SK-N-SH (cell line): ENCODE measurements at regions not wholly inside any gene's neighbourhood (a gene's known extent, or its start where the extent isn't known, plus 50 kb on each side); places are given as distances from the start of the nearest gene placed in this dataset.

Experiments
- CTCF ChIA-PET: fragments of 300-600, 350-600 bp; formaldehyde crosslinking; extraction: SDS; loops from one replicate; lab custom pipeline; 2021; lab: Yijun Ruan, JAX
- POLR2A ChIA-PET: fragments of 350-600 bp; sonication (Branson Sonifier 250); formaldehyde crosslinking; extraction: SDS; loops from one replicate; lab custom pipeline; 2020; ENCODE audit warnings: antibody characterized with exemption, inconsistent platforms; lab: Yijun Ruan, JAX
- DNase-seq: peaks from one replicate; pipeline ENCODE4 v3.0.0; 2012
- H2AFZ ChIP-seq: fragments of 200-600 bp; sonication (generic); 2 replicates; pipeline ENCODE4 v1.8.1; 2016; ENCODE audit warnings: antibody characterized with exemption, mild to moderate bottlenecking, low read depth
- H3F3A ChIP-seq: fragments of 200-600 bp; sonication (generic); replicated peaks from 2 replicates; pipeline ENCODE3; 2016; ENCODE audit warnings: antibody characterized with exemption, mild to moderate bottlenecking; ENCODE audit not compliant: insufficient read depth
- H3K27ac ChIP-seq, 2 experiments: fragments of 200-500 bp in 1 of 2; fragments of 200-600 bp in 1 of 2; sonication (Bioruptor generic) in 1 of 2; sonication (generic), shearing (Covaris generic) in 1 of 2; 2 replicates each; pipeline versions ENCODE4 v1.5.1 to v1.6.1; 2014 to 2016; ENCODE audit warnings: low read depth in 2 of 2, inconsistent platforms in 1 of 2, low read length in 1 of 2, mild to moderate bottlenecking in 1 of 2, mixed read lengths in 1 of 2
- H3K27me3 ChIP-seq: fragments of 200-600 bp; sonication (generic), shearing (Covaris generic); 2 replicates; pipeline ENCODE4 v1.6.1; 2016; ENCODE audit warnings: mixed run types; ENCODE audit not compliant: insufficient read depth
- H3K36me3 ChIP-seq, 2 experiments: fragments of 200-500 bp in 1 of 2; fragments of 200-600 bp in 1 of 2; sonication (Bioruptor generic) in 1 of 2; sonication (generic) in 1 of 2; replicated peaks in 1 of 2; 2 replicates each; pipeline versions ENCODE3 to v1.5.1; 2014 to 2016; ENCODE audit warnings: low read length in 1 of 2, mild to moderate bottlenecking in 1 of 2; ENCODE audit not compliant: insufficient read depth in 2 of 2, control insufficient read depth in 1 of 2
- H3K4me1 ChIP-seq, 2 experiments: fragments of 200-500 bp in 1 of 2; fragments of 200-600 bp in 1 of 2; sonication (Bioruptor generic) in 1 of 2; sonication (generic), shearing (Covaris generic) in 1 of 2; 2 replicates each; pipeline versions ENCODE4 v1.5.1 to v1.6.1; 2014 to 2016; ENCODE audit warnings: low read depth in 1 of 2, low read length in 1 of 2, mixed run types in 1 of 2; ENCODE audit not compliant: insufficient read depth in 2 of 2, control insufficient read depth in 1 of 2
- H3K4me2 ChIP-seq: fragments of 200-600 bp; sonication (generic), shearing (Covaris generic); 2 replicates; pipeline ENCODE4 v1.6.1; 2017; ENCODE audit warnings: mixed run types
- H3K4me3 ChIP-seq, 2 experiments: fragments of 200-500 bp in 1 of 2; fragments of 200-600 bp in 1 of 2; sonication (Bioruptor generic) in 1 of 2; sonication (generic), shearing (Covaris generic) in 1 of 2; 2 replicates each; pipeline versions ENCODE4 v1.5.1 to v1.8.1; 2014 to 2016; ENCODE audit warnings: low read depth in 2 of 2, inconsistent platforms in 1 of 2, low read length in 1 of 2, mild to moderate bottlenecking in 1 of 2, mixed read lengths in 1 of 2, moderate library complexity in 1 of 2
- H3K79me2 ChIP-seq: fragments of 200-600 bp; sonication (generic); 2 replicates; pipeline ENCODE4 v1.8.1; 2017; ENCODE audit warnings: mild to moderate bottlenecking; ENCODE audit not compliant: insufficient read depth
- H3K9ac ChIP-seq: fragments of 200-600 bp; sonication (generic); 2 replicates; pipeline ENCODE4 v1.6.1; 2017; ENCODE audit warnings: mixed run types
- H3K9me2 ChIP-seq: fragments of 200-600 bp; sonication (generic); 2 replicates; pipeline ENCODE4 v1.6.1; 2017; ENCODE audit warnings: mixed run types
- H3K9me3 ChIP-seq: fragments of 200-600 bp; sonication (generic); 2 replicates; pipeline ENCODE4 v1.6.1; 2017; ENCODE audit warnings: mixed run types, mild to moderate bottlenecking, moderate library complexity
- H4K20me1 ChIP-seq: fragments of 200-600 bp; sonication (generic); 2 replicates; pipeline ENCODE4 v1.6.1; 2017; ENCODE audit warnings: mild to moderate bottlenecking, mixed run types; ENCODE audit not compliant: insufficient read depth
- CTCF ChIP-seq: fragments of 200-600 bp; sonication (generic); IDR thresholded peaks from 2 replicates; pipeline ENCODE4 v1.6.1; 2017; ENCODE audit warnings: antibody characterized with exemption, mild to moderate bottlenecking, moderate library complexity
- EP300 ChIP-seq, 2 experiments: IDR thresholded peaks; 2 replicates each; pipeline versions ENCODE4 v1.4.0 to v1.6.1; 2012; ENCODE audit warnings: borderline replicate concordance in 1 of 2, low read depth in 1 of 2, low read length in 1 of 2
- EZH2phosphoT487 ChIP-seq: fragments of 200-600 bp; sonication (generic); IDR thresholded peaks from 2 replicates; pipeline ENCODE4 v1.6.1; 2017; ENCODE audit warnings: low read depth, mixed run types, mild to moderate bottlenecking, antibody characterized with exemption, moderate library complexity, borderline replicate concordance
- FOXJ3 ChIP-seq: sonication (generic); formaldehyde crosslinking; IDR thresholded peaks from 2 replicates; pipeline ENCODE4 v1.5.1; 2020; ENCODE audit warnings: mild to moderate bottlenecking, missing genetic modification reagents
- FOXM1 ChIP-seq: IDR thresholded peaks from 2 replicates; pipeline ENCODE4 v1.4.0; 2012; ENCODE audit warnings: low read depth, mild to moderate bottlenecking
- GATA2 ChIP-seq: sonication (generic); formaldehyde crosslinking; IDR thresholded peaks from 2 replicates; pipeline ENCODE4 v1.5.0; 2020; ENCODE audit warnings: mild to moderate bottlenecking, missing genetic modification reagents
- MEF2A ChIP-seq: IDR thresholded peaks from 2 replicates; pipeline ENCODE4 v1.4.0; 2012; ENCODE audit warnings: low read depth, borderline replicate concordance
- NFIC ChIP-seq: IDR thresholded peaks from 2 replicates; pipeline ENCODE4 v1.4.0; 2012; ENCODE audit warnings: borderline replicate concordance
- POLR2AphosphoS5 ChIP-seq: IDR thresholded peaks from 2 replicates; pipeline ENCODE4 v1.6.1; 2012; ENCODE audit warnings: low read depth, low read length
- RAD21 ChIP-seq: IDR thresholded peaks from 2 replicates; pipeline ENCODE4 v1.6.1; 2012; ENCODE audit warnings: mild to moderate bottlenecking, low read length
- RCOR1 ChIP-seq: fragments of 150-350 bp; IDR thresholded peaks from 2 replicates; pipeline ENCODE4 v1.6.1; 2017; ENCODE audit warnings: antibody characterized with exemption, low read length
- RFX5 ChIP-seq: IDR thresholded peaks from 2 replicates; pipeline ENCODE4 v1.6.1; 2012; ENCODE audit warnings: mild to moderate bottlenecking, improper control_type of control experiment, low read length
- SIN3A ChIP-seq: IDR thresholded peaks from 2 replicates; pipeline ENCODE4 v1.6.1; 2012; ENCODE audit warnings: low read depth, mild to moderate bottlenecking, low read length, moderate library complexity, borderline replicate concordance
- TAF1 ChIP-seq: IDR thresholded peaks from 2 replicates; pipeline ENCODE4 v1.6.1; 2012; ENCODE audit warnings: low read depth, mild to moderate bottlenecking, low read length, moderate library complexity, borderline replicate concordance
- TCF12 ChIP-seq: IDR thresholded peaks from 2 replicates; pipeline ENCODE4 v1.4.0; 2012
- TEAD4 ChIP-seq: IDR thresholded peaks from 2 replicates; pipeline ENCODE4 v1.4.0; 2012; ENCODE audit warnings: mild to moderate bottlenecking, borderline replicate concordance; ENCODE audit not compliant: insufficient read depth
- USF1 ChIP-seq: IDR thresholded peaks from 2 replicates; pipeline ENCODE4 v1.4.0; 2012; ENCODE audit warnings: low read depth, borderline replicate concordance
- YY1 ChIP-seq: IDR thresholded peaks from 2 replicates; pipeline ENCODE4 v1.4.0; 2012; ENCODE audit warnings: low read depth, mild to moderate bottlenecking
- WGBS: methylation state at CpG from one replicate; pipeline ENCODE4 v1.1.6; 2017; ENCODE audit warnings: low lambda C conversion rate; 5-methylcytosine and 5-hydroxymethylcytosine counted together
- TF ChIP-seq, protein P1 (sequence below): IDR thresholded peaks from 2 replicates; pipeline ENCODE4 v1.6.1; 2012; ENCODE audit warnings: mild to moderate bottlenecking, low read depth, low read length, moderate library complexity

DNA sequence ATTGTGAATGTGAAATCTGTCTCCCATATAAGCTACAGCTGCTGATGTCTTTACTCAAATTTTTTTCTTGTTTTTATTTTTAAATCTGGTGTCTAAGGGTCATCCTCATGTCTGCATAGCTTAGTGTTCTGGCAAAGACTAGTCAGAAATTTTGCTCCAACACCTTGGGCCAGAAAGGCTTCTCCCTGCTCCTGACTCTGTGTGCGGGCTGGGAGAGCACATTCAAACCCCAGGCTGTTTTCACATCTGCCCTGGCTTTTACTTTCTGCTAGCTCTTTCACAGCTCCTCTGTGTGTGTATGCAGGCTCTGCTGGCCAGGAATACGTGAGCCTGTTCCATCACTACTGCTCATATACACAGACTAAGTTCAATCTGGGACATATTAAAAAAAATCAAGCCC lies 102.9 kb upstream of the RIOK3 start:
- H3K4me3 ChIP-seq, result no peak overlapping the region
- H2AFZ ChIP-seq, result no peak overlapping the region
- no peaks in the 10 kb centered on the region for H3F3A ChIP-seq
- DNase-seq, result no peak
- H3K79me2 ChIP-seq, result no peaks in the 10 kb centered on the region
- H3K9me2 ChIP-seq, result no peaks in the 10 kb centered on the region
- no peaks in the 10 kb centered on the region for H4K20me1 ChIP-seq
- TF ChIP-seq TAF1, result no peak
- no peak for TF ChIP-seq RCOR1
- TF ChIP-seq NFIC, result no peak
- no peak for TF ChIP-seq SIN3A
- TF ChIP-seq, protein P1, sequence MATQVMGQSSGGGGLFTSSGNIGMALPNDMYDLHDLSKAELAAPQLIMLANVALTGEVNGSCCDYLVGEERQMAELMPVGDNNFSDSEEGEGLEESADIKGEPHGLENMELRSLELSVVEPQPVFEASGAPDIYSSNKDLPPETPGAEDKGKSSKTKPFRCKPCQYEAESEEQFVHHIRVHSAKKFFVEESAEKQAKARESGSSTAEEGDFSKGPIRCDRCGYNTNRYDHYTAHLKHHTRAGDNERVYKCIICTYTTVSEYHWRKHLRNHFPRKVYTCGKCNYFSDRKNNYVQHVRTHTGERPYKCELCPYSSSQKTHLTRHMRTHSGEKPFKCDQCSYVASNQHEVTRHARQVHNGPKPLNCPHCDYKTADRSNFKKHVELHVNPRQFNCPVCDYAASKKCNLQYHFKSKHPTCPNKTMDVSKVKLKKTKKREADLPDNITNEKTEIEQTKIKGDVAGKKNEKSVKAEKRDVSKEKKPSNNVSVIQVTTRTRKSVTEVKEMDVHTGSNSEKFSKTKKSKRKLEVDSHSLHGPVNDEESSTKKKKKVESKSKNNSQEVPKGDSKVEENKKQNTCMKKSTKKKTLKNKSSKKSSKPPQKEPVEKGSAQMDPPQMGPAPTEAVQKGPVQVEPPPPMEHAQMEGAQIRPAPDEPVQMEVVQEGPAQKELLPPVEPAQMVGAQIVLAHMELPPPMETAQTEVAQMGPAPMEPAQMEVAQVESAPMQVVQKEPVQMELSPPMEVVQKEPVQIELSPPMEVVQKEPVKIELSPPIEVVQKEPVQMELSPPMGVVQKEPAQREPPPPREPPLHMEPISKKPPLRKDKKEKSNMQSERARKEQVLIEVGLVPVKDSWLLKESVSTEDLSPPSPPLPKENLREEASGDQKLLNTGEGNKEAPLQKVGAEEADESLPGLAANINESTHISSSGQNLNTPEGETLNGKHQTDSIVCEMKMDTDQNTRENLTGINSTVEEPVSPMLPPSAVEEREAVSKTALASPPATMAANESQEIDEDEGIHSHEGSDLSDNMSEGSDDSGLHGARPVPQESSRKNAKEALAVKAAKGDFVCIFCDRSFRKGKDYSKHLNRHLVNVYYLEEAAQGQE, result no peak
- TF ChIP-seq TEAD4, result no peak
- no peak for TF ChIP-seq GATA2
- no peak for TF ChIP-seq YY1
- no peak for TF ChIP-seq USF1
- H3K4me2 ChIP-seq, result no peak overlapping the region
- no peak overlapping the region for H3K9ac ChIP-seq
- no peaks in the 10 kb centered on the region for H3K27me3 ChIP-seq
- peaks cover 5 to 25% of the 10 kb centered on the region in 2 experiments for H3K36me3 ChIP-seq
- peaks cover 0 to 8% of the 10 kb centered on the region in 2 experiments; a peak in 2 of 4 replicates for H3K4me1 ChIP-seq
- ChIA-PET CTCF (interaction anchor here (0.9 kb wide), 1 partner anchor 29 kb away, joined by 3 read pairs; no protein-coding TSS in a partner anchor), POLR2A (no interaction called here)
- H3K27ac ChIP-seq, result no peak overlapping the region
- 96% methylated on average over 2 of the region's 2 CpGs for WGBS
- no peaks in the 10 kb centered on the region for H3K9me3 ChIP-seq

DNA sequence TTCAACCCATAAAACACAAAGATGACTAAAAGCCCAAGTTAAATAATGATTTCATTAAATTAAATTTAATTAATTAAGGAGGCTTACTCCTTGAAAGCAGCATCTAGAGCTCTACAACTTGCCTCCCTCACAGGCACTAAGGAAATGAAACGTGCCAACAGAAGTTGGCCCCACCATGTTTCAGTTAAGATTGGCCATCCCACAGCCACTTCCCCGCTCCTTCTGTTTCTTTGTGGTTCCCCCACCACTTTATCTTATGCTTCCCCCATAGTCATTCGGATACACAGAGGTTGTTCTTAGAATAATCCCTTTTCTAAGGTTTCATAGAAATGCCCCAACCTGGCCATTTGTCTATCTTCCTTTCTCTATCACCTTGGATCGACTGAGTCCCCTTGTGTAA lies 101.6 kb upstream of the RIOK3 start:
- H3K9me3 ChIP-seq, result no peaks in the 10 kb centered on the region
- POLR2A ChIA-PET, result no interaction called here
- no peaks in the 10 kb centered on the region for H3K9me2 ChIP-seq
- TF ChIP-seq MEF2A (no peak), EZH2phosphoT487 (no peak), POLR2AphosphoS5 (no peak), TCF12 (no peak), RAD21 (no peak), FOXJ3 (CRISPR knock-in tag) (no peak), RFX5 (no peak), SIN3A (no peak), CTCF (no peak), FOXM1 (no peak), EP300 (IDR thresholded peaks at IDR 0.05; ENCODE audit: borderline replicate concordance in 1 of 2, low read depth in 1 of 2, low read length in 1 of 2) (no peak)
- TF ChIP-seq, protein P1, result no peak

More for the DNA sequence above, 101.6 kb upstream of the RIOK3 start:
- Histone ChIP-seq H3K4me3 (no peak overlapping the region), H3K4me1 (peaks cover 0 to 10% of the 10 kb centered on the region in 2 experiments; a peak in 2 of 4 replicates), H2AFZ (no peak overlapping the region), H3K9ac (no peak overlapping the region), H3F3A (no peaks in the 10 kb centered on the region), H3K27ac (no peak overlapping the region), H3K4me2 (no peak overlapping the region), H4K20me1 (no peaks in the 10 kb centered on the region), H3K36me3 (peaks cover 5 to 25% of the 10 kb centered on the region in 2 experiments), H3K79me2 (no peaks in the 10 kb centered on the region), H3K27me3 (no peaks in the 10 kb centered on the region)
- 93% methylated on average over 4 of the region's 4 CpGs for WGBS
- no peak for DNase-seq
- CTCF ChIA-PET, result no interaction called here
